ENCODE measurements at regions not wholly inside any gene's neighbourhood (a gene's known extent, or its start where the extent isn't known, plus 50 kb on each side); places are given as distances from the start of the nearest gene placed in this dataset.

DNA sequence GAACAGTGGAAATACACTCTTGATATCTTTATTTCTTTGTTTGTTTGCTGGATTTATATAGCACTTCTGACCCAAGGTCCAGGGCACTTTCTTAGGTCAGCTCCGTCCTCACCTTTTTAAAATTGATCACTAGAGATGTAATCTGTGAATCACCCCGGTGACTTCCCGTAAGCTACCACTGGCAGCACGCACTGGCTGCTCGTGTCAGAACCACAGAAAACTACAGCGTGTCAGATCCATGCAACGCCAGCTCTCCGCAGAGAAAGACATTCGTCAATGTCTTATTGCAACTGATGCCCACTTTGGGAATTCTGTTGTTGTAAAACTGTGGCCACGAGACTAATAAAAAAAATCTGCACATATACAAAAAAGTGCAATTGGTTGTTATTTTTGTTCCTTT, 779.4 kb upstream of the ZEB2 start:
- no peak overlapping the region for H3K27ac ChIP-seq (ENCODE audit: low read length)
- intact Hi-C loops (cut with DNase I), result no loop called here
- no peaks in the 10 kb centered on the region for H3K9me3 ChIP-seq (ENCODE audit: control insufficient read depth, low read length)
- DNase-seq (no peak), ATAC-seq (no peak)
- 81% methylated on average over 10 of the region's 10 CpGs for WGBS
- no peak overlapping the region for H3K4me3 ChIP-seq (ENCODE audit: low read length)
- no peaks in the 10 kb centered on the region for H3K4me1 ChIP-seq (ENCODE audit: control insufficient read depth, insufficient read depth, low read length)
- no peaks in the 10 kb centered on the region for H3K27me3 ChIP-seq (ENCODE audit: control insufficient read depth, insufficient read depth)

DNA sequence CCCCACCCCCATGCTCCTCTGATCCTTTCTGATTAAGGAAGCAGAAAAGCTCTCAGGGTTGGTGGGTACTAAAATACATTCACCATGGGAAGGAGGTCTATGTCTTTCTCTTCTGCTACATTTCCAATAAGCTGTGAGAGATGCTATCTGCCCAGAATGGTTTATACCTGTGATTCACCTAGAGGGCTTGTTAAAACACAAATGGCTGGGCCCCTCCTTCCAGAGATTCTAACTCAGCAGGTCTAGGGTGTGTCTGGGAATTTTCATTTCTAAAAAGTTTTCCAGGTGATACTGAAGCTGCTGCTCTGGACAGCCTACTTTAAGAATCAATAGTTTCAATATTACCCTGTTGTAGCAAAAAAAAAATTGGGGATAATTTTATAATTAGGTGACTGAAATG, 772.2 kb upstream of the ZEB2 start:
- Histone ChIP-seq H3K4me3 (ENCODE audit: low read length) (no peak overlapping the region), H3K27me3 (ENCODE audit: control insufficient read depth, insufficient read depth) (no peaks in the 10 kb centered on the region), H3K27ac (ENCODE audit: low read length) (no peak overlapping the region), H3K4me1 (ENCODE audit: control insufficient read depth, insufficient read depth, low read length) (no peaks in the 10 kb centered on the region), H3K9me3 (ENCODE audit: control insufficient read depth, low read length) (no peaks in the 10 kb centered on the region)
- DNase-seq, result no peak
- no peak for ATAC-seq
- intact Hi-C loops (cut with DNase I), result no loop called here

DNA sequence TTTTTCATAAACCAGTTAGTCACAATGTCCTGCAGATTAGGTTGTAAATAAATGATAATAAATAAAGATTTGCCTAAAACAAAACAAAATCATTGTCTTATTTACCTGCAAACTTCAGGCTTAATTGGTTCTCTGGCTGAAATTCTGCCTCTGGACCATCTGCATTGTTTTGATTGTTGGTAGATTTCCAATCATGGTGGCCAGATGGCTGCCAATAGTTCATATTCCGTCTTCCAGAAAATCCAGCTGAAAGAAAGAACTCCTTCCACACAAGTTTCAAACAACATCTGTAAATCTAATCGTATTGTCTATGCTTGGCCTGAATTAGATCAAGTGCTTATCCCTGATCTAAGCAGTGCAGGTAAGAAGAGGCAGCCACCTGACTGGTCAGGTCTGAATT, 771.1 kb upstream of the ZEB2 start:
- no peak for ATAC-seq
- Histone ChIP-seq H3K4me1 (ENCODE audit: control insufficient read depth, insufficient read depth, low read length) (no peaks in the 10 kb centered on the region), H3K4me3 (ENCODE audit: low read length) (no peak overlapping the region), H3K27me3 (ENCODE audit: control insufficient read depth, insufficient read depth) (no peaks in the 10 kb centered on the region), H3K9me3 (ENCODE audit: control insufficient read depth, low read length) (no peaks in the 10 kb centered on the region), H3K27ac (ENCODE audit: low read length) (no peak overlapping the region)
- intact Hi-C loops (cut with DNase I), result no loop called here
- 54% methylated on average over 2 of the region's 2 CpGs for WGBS
- DNase-seq, result no peak

DNA sequence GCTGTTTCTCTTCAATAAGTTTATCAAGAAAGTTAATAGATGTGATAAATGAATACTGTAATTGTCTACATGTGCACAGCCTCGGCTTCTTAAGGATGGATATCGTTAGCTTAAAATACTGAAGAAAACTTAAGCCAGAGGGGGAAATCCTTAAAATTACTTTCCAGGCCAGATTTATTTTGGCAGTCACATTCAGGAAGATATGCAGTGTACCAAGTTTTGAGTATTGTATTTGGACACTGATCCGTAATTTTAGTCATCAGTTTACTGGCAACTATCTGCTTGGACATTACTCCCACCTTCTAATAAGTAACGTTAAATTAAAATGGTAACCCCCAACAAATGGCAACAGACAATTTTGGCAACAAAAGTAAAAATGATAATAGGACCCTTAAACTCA, 770.0 kb upstream of the ZEB2 start:
- no peak for DNase-seq
- WGBS, result 42% methylated on average over 4 of the region's 4 CpGs
- Histone ChIP-seq H3K4me1 (ENCODE audit: control insufficient read depth, insufficient read depth, low read length) (no peaks in the 10 kb centered on the region), H3K27me3 (ENCODE audit: control insufficient read depth, insufficient read depth) (no peaks in the 10 kb centered on the region), H3K9me3 (ENCODE audit: control insufficient read depth, low read length) (no peaks in the 10 kb centered on the region), H3K27ac (ENCODE audit: low read length) (no peak overlapping the region), H3K4me3 (ENCODE audit: low read length) (no peak overlapping the region)
- ATAC-seq, result peak; percentile 41 to 68
- intact Hi-C loops (cut with DNase I), result no loop called here

DNA sequence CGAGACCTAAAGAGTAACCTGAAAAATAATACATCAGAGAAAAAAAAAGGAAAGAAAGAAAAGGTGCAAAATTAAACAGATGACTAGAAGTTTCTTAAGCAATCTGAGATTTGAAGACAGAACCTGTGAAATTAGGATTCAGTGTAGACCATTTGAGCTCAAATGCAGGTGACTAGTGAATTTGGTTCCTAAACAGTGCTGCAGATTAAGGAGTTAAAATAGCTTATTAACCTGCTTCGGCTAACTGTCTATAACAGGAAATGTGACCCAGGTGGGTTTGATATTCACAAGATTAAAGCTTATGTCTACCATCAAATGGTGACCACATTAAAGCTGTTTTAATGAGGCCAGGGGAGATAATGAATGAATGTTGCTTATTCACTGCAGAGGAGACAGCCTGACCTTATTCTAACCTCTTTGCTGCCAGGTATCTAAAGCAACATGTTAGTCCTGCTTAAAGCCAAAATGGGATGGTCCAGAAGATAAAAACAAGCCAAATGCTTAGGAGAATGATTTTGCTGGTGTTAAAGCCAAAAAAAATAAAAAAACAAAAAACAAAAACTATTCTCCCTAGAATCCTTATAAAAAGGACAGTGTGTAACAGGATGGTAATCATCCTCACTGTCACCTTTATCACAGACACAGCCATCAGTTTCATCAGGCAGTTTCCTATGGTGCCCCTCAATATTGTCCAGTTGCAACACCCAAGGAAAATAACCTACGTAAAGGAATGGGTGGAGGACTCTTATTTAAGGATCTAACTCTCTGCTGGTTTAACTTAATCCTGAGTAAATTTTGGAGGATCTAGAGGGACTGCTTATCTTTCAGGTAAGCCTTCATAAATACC, 769.0 kb upstream of the ZEB2 start:
- no peaks in the 10 kb centered on the region for H3K4me1 ChIP-seq (ENCODE audit: control insufficient read depth, insufficient read depth, low read length)
- WGBS, result 68% methylated on average over 3 of the region's 3 CpGs

DNA sequence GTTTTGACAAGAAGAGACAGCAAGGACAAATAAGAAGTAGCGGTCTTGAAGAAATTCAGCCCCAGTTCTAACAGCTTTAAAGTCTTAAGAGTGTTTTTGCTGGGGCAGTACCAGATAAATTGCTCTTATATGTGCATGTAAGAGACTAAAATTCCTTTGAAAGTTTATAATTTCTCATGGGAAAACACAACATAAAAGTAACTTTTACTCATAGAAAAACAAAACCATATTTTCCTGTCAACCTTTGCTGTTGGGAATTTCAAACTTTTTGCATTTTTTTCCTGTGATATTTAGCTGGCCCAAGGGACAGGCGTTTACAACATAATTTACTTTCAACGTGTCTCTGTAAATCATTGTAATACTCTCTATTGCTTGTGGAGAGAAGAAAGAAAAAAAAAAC, 767.8 kb upstream of the ZEB2 start:
- ATAC-seq (no peak), DNase-seq (no peak)
- Histone ChIP-seq H3K9me3 (ENCODE audit: control insufficient read depth, low read length) (no peaks in the 10 kb centered on the region), H3K4me3 (ENCODE audit: low read length) (no peak overlapping the region), H3K4me1 (ENCODE audit: control insufficient read depth, insufficient read depth, low read length) (no peaks in the 10 kb centered on the region), H3K27me3 (ENCODE audit: control insufficient read depth, insufficient read depth) (no peaks in the 10 kb centered on the region), H3K27ac (ENCODE audit: low read length) (no peak overlapping the region)
- intact Hi-C loops (cut with DNase I), result no loop called here
- 63% methylated on average over 3 of the region's 3 CpGs for WGBS

More for the DNA sequence above, 769.0 kb upstream of the ZEB2 start:
- no peak for DNase-seq
- no peak overlapping the region for H3K4me3 ChIP-seq (ENCODE audit: low read length)
- intact Hi-C loops (cut with DNase I), result no loop called here
- no peaks in the 10 kb centered on the region for H3K27me3 ChIP-seq (ENCODE audit: control insufficient read depth, insufficient read depth)
- no peaks in the 10 kb centered on the region for H3K9me3 ChIP-seq (ENCODE audit: control insufficient read depth, low read length)
- ATAC-seq, result peak; percentile 65 to 83
- H3K27ac ChIP-seq (ENCODE audit: low read length), result no peak overlapping the region

DNA sequence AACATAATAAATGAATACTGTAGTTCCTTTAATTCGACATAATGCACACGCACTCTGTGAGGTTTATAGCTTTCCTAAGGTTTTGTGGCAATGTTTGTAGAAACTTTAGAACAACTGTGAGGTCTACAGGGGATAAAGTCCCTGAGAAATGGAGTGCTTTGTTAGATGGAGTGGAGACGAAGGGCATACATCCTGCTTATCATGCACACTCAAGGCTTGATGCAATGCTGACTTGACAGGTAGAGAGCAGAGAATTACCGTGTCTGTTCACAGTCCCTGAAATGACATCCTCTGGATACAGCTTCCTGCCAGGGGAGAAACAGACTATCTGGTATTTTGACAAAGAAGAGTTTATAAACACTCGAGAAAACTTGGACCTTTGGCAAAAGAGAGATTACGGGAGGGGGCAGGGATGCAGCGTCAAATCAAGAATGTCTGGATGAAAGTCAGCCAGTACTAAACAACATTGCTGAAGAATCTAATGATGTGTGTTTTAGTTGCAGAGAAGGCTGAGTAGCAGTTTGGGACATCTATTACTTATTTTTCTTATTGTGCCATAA, 766.9 kb upstream of the ZEB2 start:
- H3K9me3 ChIP-seq (ENCODE audit: control insufficient read depth, low read length), result no peaks in the 10 kb centered on the region
- 34% methylated on average over 7 of the region's 7 CpGs for WGBS
- intact Hi-C loops (cut with DNase I), result no loop called here
- ATAC-seq (no peak), DNase-seq (no peak)
- no peaks in the 10 kb centered on the region for H3K27me3 ChIP-seq (ENCODE audit: control insufficient read depth, insufficient read depth)
- H3K4me1 ChIP-seq (ENCODE audit: control insufficient read depth, insufficient read depth, low read length), result no peaks in the 10 kb centered on the region
- no peak overlapping the region for H3K27ac ChIP-seq (ENCODE audit: low read length)
- H3K4me3 ChIP-seq (ENCODE audit: low read length), result no peak overlapping the region

DNA sequence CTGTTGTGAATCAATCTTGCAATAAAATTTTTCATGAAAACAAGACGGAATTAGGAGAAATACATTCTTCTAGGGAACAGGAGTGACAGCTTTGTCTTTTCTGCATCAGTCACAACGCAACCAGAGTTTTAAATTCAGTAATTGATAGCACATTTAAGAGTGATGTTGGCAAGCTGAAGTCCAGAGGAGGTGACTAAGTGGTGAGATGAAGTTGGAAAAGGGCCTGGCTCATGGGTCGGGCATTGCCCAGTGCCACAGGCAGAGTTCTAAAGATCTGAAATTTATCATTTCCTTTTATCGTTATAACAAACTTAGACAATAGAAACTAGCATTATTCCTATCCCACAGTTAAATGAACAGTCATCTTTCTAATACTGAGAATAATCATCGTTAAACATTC, 764.6 kb upstream of the ZEB2 start:
- Histone ChIP-seq H3K27ac (ENCODE audit: low read length) (no peak overlapping the region), H3K9me3 (ENCODE audit: control insufficient read depth, low read length) (no peaks in the 10 kb centered on the region), H3K4me3 (ENCODE audit: low read length) (no peak overlapping the region), H3K4me1 (ENCODE audit: control insufficient read depth, insufficient read depth, low read length) (no peaks in the 10 kb centered on the region), H3K27me3 (ENCODE audit: control insufficient read depth, insufficient read depth) (no peaks in the 10 kb centered on the region)
- DNase-seq, result no peak
- intact Hi-C loops (cut with DNase I), result no loop called here
- ATAC-seq, result no peak
- WGBS, result 75% methylated on average over 5 of the region's 5 CpGs

DNA sequence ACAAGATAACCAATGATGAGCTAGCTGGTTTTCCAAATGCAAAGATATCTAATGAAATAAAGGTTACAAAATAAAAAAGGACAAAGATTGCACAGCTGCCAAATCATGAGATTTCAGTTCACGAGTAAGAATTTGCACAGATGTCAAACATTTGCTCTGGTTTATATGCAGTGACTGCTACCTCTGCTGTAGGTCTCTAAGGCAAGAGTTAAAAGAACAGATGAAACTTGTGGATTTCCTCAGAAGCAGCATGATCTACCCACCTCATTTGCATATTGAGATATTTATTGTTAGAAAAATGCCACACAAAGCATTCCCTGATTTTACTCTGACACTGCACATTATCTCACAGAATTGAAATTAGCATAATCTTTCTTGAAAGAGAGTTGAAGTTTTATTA, 763.2 kb upstream of the ZEB2 start:
- ATAC-seq (no peak), DNase-seq (no peak)
- WGBS, result 49% methylated on average over 1 of the region's 1 CpG
- no peaks in the 10 kb centered on the region for H3K4me1 ChIP-seq (ENCODE audit: control insufficient read depth, insufficient read depth, low read length)
- H3K27me3 ChIP-seq (ENCODE audit: control insufficient read depth, insufficient read depth), result no peaks in the 10 kb centered on the region
- no peak overlapping the region for H3K4me3 ChIP-seq (ENCODE audit: low read length)
- H3K9me3 ChIP-seq (ENCODE audit: control insufficient read depth, low read length), result no peaks in the 10 kb centered on the region
- intact Hi-C loops (cut with DNase I), result no loop called here
- no peak overlapping the region for H3K27ac ChIP-seq (ENCODE audit: low read length)

DNA sequence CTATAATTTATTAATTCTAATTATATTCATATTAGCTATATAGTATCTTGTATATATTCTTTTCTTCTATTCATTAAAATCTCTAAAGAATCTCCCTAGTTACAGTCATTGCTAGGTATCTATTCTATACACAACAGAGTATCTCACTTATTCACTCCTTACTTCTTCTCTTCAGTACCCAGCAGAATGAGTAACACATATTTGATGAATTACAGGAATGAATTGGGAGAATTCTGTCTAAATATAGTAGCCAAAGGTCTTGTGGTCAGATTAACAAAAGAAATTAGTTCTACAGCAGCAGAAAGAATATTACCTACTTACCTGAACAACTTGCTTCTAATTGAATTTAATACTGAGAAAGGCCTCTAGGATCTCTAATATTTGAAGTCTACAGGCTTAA, 758.0 kb upstream of the ZEB2 start:
- Histone ChIP-seq H3K4me3 (ENCODE audit: low read length) (no peak overlapping the region), H3K9me3 (ENCODE audit: control insufficient read depth, low read length) (no peaks in the 10 kb centered on the region), H3K27me3 (ENCODE audit: control insufficient read depth, insufficient read depth) (no peaks in the 10 kb centered on the region), H3K27ac (ENCODE audit: low read length) (no peak overlapping the region), H3K4me1 (ENCODE audit: control insufficient read depth, insufficient read depth, low read length) (no peaks in the 10 kb centered on the region)
- no peak for ATAC-seq
- intact Hi-C loops (cut with DNase I), result no loop called here
- DNase-seq, result no peak

DNA sequence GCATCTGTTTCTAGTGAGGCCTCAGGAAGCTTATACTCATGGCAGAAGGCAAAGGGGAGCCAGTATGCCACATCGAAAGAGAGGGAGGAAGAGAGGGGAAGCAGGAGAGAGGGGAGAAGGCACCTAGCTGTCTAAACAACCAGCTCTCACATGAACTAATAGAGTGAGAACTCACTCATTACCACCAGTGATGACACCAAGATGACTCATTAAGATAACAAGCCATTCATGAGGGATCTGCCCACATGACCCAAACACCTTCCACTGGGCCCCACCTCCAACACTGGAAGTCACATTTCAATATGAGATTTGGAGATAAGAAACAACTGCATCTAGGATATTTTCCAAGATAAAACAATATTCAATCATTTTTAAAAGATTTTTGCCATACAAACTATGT, 753.9 kb upstream of the ZEB2 start:
- ATAC-seq (no peak), DNase-seq (no peak)
- no peak overlapping the region for H3K27ac ChIP-seq (ENCODE audit: low read length)
- no peaks in the 10 kb centered on the region for H3K9me3 ChIP-seq (ENCODE audit: control insufficient read depth, low read length)
- intact Hi-C loops (cut with DNase I), result no loop called here
- H3K4me1 ChIP-seq (ENCODE audit: control insufficient read depth, insufficient read depth, low read length), result no peaks in the 10 kb centered on the region
- H3K27me3 ChIP-seq (ENCODE audit: control insufficient read depth, insufficient read depth), result no peaks in the 10 kb centered on the region
- WGBS, result 86% methylated on average over 1 of the region's 1 CpG
- no peak overlapping the region for H3K4me3 ChIP-seq (ENCODE audit: low read length)

DNA sequence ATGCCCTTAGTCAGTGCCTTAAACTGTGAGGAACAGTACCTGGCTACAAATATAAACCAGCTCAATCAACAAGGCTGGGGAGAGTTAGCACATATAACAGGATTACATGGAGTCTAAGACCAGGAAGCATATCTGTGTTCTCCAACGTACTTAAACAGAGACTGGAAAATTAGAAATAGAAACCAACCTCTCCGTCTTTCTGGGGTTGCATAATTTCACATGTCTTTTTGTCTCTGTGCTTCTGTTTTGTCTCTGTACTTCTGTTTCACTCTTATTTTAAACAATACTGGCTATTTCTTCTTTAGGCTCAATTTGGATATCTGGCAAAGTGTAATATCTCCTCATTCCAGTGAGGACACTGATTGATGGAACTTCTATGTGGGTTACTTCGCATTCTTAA, 749.0 kb upstream of the ZEB2 start:
- H3K9me3 ChIP-seq (ENCODE audit: control insufficient read depth, low read length), result no peaks in the 10 kb centered on the region
- no peaks in the 10 kb centered on the region for H3K27me3 ChIP-seq (ENCODE audit: control insufficient read depth, insufficient read depth)
- no peak overlapping the region for H3K27ac ChIP-seq (ENCODE audit: low read length)
- ATAC-seq, result no peak
- H3K4me1 ChIP-seq (ENCODE audit: control insufficient read depth, insufficient read depth, low read length), result no peaks in the 10 kb centered on the region
- intact Hi-C loops (cut with DNase I), result no loop called here
- WGBS, result 69% methylated on average over 3 of the region's 3 CpGs
- DNase-seq, result no peak
- H3K4me3 ChIP-seq (ENCODE audit: low read length), result no peak overlapping the region
